ENCODE measurements at regions not wholly inside any gene's neighbourhood (a gene's known extent, or its start where the extent isn't known, plus 50 kb on each side); places are given as distances from the start of the nearest gene placed in this dataset.
"Not testable (repeated sequence)": the region's sequence is repeated elsewhere in the genome, so short reads cannot be mapped to it uniquely, and the experiment has no call there.

DNA sequence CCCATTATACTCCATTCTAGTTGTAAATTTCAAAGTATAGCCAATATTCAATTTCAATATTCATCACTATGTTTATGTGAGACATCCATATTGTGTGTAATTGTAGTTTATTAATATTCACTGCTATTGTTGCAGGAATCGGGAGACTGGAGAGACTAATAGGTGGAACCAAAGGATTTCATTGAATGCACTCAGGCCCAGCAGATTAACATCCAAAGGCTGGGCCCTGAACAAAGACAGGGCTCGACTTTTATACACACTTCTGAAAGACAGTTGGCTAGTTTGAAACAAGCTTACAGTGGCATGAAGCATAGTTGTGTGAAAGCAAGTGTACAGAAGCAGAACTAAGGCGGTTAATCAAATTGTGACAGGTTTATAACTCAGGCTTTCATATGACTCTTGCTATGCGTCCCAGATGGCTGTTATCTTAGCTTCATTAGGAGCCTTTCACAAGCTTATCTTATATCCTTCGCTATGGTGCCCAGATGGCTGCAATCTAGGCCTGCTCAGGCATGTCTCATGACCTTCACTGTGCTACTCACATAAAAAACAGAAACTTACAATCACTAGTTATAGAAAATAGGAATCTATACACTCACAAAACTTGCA lies 1038.8 kb upstream of the EPHA6 start:
- whole genome bisulfite sequencing, result 59% methylated on average over 5 of the region's 5 CpGs
- ATAC-seq (no peak), DNase-seq (no peak)
- Histone ChIP-seq H3K4me1 (ENCODE audit: control insufficient read depth, insufficient read depth, low read length) (no peaks in the 10 kb centered on the region), H3K9me3 (ENCODE audit: control insufficient read depth, low read length) (no peaks in the 10 kb centered on the region), H3K27me3 (ENCODE audit: control insufficient read depth, insufficient read depth) (no peaks in the 10 kb centered on the region), H3K27ac (ENCODE audit: low read length) (no peak overlapping the region), H3K4me3 (ENCODE audit: low read length) (no peak overlapping the region)
- intact Hi-C loops (cut with DNase I), result no loop called here

DNA sequence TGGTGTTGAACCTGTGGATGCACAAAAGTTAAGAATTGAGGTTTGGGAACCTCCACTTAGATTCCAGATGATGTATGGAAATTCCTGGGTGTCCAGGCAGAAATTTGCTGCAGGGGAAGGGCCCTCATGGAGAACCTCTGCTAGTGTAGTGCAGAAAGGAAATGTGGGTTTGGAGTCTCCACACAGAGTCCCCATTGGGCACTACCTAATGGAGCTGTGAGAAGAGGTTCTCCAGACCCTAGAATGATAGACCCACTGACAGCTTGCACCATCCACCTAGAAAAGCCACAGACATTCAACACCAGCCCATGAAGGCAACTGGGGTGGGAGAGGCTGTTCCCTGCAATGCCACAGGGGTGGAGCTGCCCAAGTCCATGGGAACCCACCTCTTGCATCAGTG lies 1032.8 kb upstream of the EPHA6 start:
- DNase-seq, result no peak

DNA sequence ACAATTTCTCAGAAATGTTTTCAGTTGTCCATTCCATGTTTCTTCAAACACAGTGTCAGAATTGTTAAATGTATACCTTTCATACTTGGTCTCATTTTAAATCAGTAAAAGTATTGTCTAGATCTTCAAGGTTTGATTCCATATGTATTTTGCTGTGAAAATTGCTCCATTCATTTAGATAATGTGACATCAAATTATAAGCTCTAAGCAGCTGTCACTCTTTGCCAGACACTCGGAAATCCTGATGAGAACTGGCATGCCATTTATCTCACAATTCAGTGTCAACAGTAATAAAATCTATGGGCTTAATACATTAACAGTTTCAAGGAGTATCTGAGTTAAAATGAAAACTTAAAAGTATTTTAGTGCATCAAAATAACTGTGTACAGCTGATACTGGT lies 1025.3 kb upstream of the EPHA6 start:
- no peaks in the 10 kb centered on the region for H3K27me3 ChIP-seq (ENCODE audit: control insufficient read depth, insufficient read depth)
- ATAC-seq (no peak), DNase-seq (no peak)
- no peak overlapping the region for H3K4me3 ChIP-seq (ENCODE audit: low read length)
- H3K9me3 ChIP-seq (ENCODE audit: control insufficient read depth, low read length), result no peaks in the 10 kb centered on the region
- no peaks in the 10 kb centered on the region for H3K4me1 ChIP-seq (ENCODE audit: control insufficient read depth, insufficient read depth, low read length)
- WGBS, result 66% methylated on average over 1 of the region's 1 CpG
- intact Hi-C loops (cut with DNase I), result no loop called here
- no peak overlapping the region for H3K27ac ChIP-seq (ENCODE audit: low read length)

More for the DNA sequence above, 1032.8 kb upstream of the EPHA6 start:
- no peaks in the 10 kb centered on the region for H3K27me3 ChIP-seq (ENCODE audit: control insufficient read depth, insufficient read depth)
- H3K4me1 ChIP-seq (ENCODE audit: control insufficient read depth, insufficient read depth, low read length), result no peaks in the 10 kb centered on the region
- no peak overlapping the region for H3K27ac ChIP-seq (ENCODE audit: low read length)
- ATAC-seq, result no peak
- H3K4me3 ChIP-seq (ENCODE audit: low read length), result no peak overlapping the region
- intact Hi-C loops (cut with DNase I), result no loop called here
- no peaks in the 10 kb centered on the region for H3K9me3 ChIP-seq (ENCODE audit: control insufficient read depth, low read length)

DNA sequence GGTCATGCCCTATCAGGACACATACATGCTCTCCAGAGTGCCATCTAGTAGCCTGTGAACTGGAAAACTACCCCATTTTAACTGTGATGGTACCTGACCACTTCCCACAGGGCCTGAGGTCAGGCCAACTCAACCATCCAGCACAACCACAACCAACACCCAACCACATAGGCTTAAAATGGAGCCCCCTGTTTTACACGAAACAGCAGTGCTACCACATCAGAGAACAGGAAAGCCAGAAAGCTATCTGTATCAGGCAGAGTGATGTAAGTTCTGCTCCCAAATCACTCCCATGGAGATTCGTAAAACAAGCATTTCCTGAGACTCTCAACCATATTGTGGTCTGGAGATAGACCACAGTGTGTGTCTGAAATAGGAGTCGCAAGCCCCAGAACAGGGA lies 1017.3 kb upstream of the EPHA6 start:
- 80% methylated on average over 3 of the region's 3 CpGs for WGBS
- no peaks in the 10 kb centered on the region for H3K27me3 ChIP-seq (ENCODE audit: control insufficient read depth, insufficient read depth)
- ATAC-seq, result no peak
- intact Hi-C loops (cut with DNase I), result no loop called here
- DNase-seq, result no peak
- no peak overlapping the region for H3K27ac ChIP-seq (ENCODE audit: low read length)
- no peak overlapping the region for H3K4me3 ChIP-seq (ENCODE audit: low read length)
- no peaks in the 10 kb centered on the region for H3K4me1 ChIP-seq (ENCODE audit: control insufficient read depth, insufficient read depth, low read length)
- H3K9me3 ChIP-seq (ENCODE audit: control insufficient read depth, low read length), result no peaks in the 10 kb centered on the region

DNA sequence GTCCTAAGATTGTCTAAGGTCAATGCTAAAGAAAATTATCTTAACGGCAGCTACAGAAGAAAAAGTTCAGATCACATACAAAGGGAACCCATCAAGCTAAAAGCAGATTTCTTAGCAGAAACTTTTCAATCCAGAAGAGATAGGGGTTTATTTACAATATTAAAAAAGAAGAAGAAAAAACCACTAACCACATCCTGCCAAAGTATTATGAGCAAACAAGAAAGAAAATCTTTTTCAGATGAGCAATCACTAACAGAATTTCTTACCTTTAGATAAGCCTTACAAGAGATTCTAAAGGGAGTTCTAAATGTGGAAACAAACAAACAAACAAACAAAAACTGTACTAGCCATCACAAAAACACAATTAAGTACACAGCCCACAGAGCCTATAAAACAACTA lies 1015.8 kb upstream of the EPHA6 start:
- H3K4me3 ChIP-seq (ENCODE audit: low read length), result no peak overlapping the region
- DNase-seq (no peak), ATAC-seq (no peak)
- intact Hi-C loops (cut with DNase I), result no loop called here
- H3K4me1 ChIP-seq (ENCODE audit: control insufficient read depth, insufficient read depth, low read length), result no peaks in the 10 kb centered on the region
- WGBS, result 86% methylated on average over 1 of the region's 1 CpG
- H3K27me3 ChIP-seq (ENCODE audit: control insufficient read depth, insufficient read depth), result no peaks in the 10 kb centered on the region
- no peak overlapping the region for H3K27ac ChIP-seq (ENCODE audit: low read length)
- H3K9me3 ChIP-seq (ENCODE audit: control insufficient read depth, low read length), result no peaks in the 10 kb centered on the region

DNA sequence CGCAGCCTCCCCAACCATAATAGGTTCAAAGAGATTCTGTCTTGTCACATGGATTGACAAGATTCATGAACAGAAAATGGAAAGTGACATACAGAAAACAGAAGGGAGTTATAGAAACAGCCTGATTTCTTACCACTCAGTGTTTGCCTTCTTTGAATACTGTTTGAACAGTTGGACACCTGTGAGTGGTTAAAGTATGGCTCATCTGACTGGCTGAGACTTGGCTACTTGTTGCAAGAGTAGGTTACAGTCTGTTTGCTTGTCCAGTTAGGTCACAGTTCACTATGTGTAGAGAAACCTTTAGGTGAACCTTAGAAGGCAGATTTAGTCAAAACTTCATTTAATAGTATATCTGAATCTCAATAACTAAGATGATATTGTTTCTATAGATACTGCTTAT lies 1003.9 kb upstream of the EPHA6 start:
- no peaks in the 10 kb centered on the region for H3K9me3 ChIP-seq (ENCODE audit: control insufficient read depth, low read length)

DNA sequence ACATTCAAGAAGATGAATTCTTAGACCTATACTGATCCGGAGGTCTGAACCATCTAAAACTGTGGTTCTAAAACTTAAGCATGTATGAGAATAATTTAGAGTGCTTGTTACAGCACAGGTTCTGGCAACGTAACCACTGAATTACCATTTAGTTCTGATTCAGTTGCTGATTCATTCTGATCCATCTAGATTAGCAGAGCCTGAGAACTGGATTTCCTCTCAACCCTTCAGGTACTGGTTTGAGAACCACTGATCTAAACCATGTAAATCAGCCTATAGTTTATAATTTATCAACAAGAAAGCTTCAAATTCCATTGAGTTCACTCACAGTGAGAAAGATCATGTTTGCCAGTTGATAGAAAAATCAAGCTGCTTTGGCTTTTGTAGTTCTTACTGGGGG lies 1001.1 kb upstream of the EPHA6 start:
- 79% methylated on average over 2 of the region's 2 CpGs for WGBS
- DNase-seq, result no peak
- H3K27ac ChIP-seq (ENCODE audit: low read length), result no peak overlapping the region
- H3K4me1 ChIP-seq (ENCODE audit: control insufficient read depth, insufficient read depth, low read length), result peaks cover 1% of the 10 kb centered on the region
- no peaks in the 10 kb centered on the region for H3K9me3 ChIP-seq (ENCODE audit: control insufficient read depth, low read length)
- no peak overlapping the region for H3K4me3 ChIP-seq (ENCODE audit: low read length)
- no peak for ATAC-seq
- no peaks in the 10 kb centered on the region for H3K27me3 ChIP-seq (ENCODE audit: control insufficient read depth, insufficient read depth)
- intact Hi-C loops (cut with DNase I), result no loop called here

More for the DNA sequence above, 1003.9 kb upstream of the EPHA6 start:
- intact Hi-C loops (cut with DNase I), result no loop called here
- H3K27ac ChIP-seq (ENCODE audit: low read length), result no peak overlapping the region
- H3K4me1 ChIP-seq (ENCODE audit: control insufficient read depth, insufficient read depth, low read length), result no peaks in the 10 kb centered on the region
- WGBS, result 100% methylated on average over 1 of the region's 1 CpG
- ATAC-seq (no peak), DNase-seq (no peak)
- H3K4me3 ChIP-seq (ENCODE audit: low read length), result no peak overlapping the region
- no peaks in the 10 kb centered on the region for H3K27me3 ChIP-seq (ENCODE audit: control insufficient read depth, insufficient read depth)

DNA sequence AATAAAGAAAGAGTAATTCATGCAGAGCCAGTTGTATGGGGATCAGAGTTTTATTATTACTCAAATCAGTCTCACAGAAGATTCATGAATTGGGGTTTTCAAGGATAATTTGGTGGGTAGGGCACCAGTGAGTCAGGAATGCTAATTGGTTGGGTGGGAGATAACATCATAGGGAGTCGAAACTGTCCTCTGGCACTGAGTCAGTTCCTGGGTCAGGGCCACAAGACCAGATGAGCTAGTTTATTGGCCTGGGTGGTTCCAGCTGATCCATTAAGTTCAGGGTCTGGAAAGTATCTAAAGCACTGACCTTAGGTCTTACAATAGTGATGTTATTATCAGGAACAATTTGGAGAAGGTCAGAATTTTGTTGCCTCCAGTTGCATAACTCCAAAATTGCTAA lies 998.6 kb upstream of the EPHA6 start:
- DNase-seq, result peak in 1 of 3 donors; percentile 12
- no peaks in the 10 kb centered on the region for H3K9me3 ChIP-seq (ENCODE audit: control insufficient read depth, low read length)
- H3K4me1 ChIP-seq (ENCODE audit: control insufficient read depth, insufficient read depth, low read length), result peaks cover 1% of the 10 kb centered on the region
- no peaks in the 10 kb centered on the region for H3K27me3 ChIP-seq (ENCODE audit: control insufficient read depth, insufficient read depth)
- intact Hi-C loops (cut with DNase I), result no loop called here
- 43% methylated on average over 1 of the region's 1 CpG for WGBS
- no peak for ATAC-seq
- no peak overlapping the region for H3K27ac ChIP-seq (ENCODE audit: low read length)
- no peak overlapping the region for H3K4me3 ChIP-seq (ENCODE audit: low read length)

DNA sequence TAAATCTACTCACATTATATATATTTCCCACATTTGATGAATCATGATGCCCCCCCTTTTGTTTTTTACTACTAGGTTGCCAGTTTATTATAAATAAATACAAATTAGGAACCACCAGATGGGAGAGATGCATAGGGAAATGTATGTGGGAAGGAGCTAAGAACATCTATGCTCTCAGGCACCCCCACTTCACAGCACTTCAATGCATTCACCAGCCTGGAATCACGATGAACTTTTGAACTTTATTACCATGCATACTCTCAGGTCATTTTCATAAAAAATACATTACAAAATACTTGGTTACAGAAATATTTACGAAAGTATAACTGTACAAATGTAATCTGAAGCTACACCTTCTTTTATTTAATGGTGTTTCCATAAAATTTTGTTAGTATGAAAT lies 988.0 kb upstream of the EPHA6 start:
- 69% methylated on average over 2 of the region's 2 CpGs for WGBS
- no peaks in the 10 kb centered on the region for H3K9me3 ChIP-seq (ENCODE audit: control insufficient read depth, low read length)
- intact Hi-C loops (cut with DNase I), result no loop called here
- H3K27me3 ChIP-seq (ENCODE audit: control insufficient read depth, insufficient read depth), result no peaks in the 10 kb centered on the region
- ATAC-seq (no peak), DNase-seq (no peak)
- H3K4me1 ChIP-seq (ENCODE audit: control insufficient read depth, insufficient read depth, low read length), result no peaks in the 10 kb centered on the region
- no peak overlapping the region for H3K27ac ChIP-seq (ENCODE audit: low read length)
- H3K4me3 ChIP-seq (ENCODE audit: low read length), result no peak overlapping the region

DNA sequence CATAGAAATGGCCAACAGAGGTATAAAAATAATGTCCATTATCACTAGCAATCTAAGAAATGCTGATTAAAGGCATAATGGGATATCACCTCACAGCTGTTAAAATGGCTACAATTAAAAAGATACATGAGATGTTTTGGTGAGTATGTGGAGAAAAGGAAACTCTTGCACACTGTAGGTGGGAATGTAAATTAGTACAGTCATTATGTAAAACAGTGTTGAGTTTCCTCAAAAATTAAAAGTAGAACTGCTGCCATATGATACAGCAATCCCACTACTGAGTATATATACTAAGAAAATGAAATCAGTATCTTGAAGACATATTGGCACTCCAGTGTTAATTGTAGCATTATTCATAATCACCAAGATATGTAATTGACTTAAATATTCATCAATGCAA lies 982.2 kb upstream of the EPHA6 start:
- Histone ChIP-seq H3K27ac (ENCODE audit: low read length) (no peak overlapping the region), H3K4me1 (ENCODE audit: control insufficient read depth, insufficient read depth, low read length) (no peaks in the 10 kb centered on the region), H3K4me3 (ENCODE audit: low read length) (no peak overlapping the region), H3K9me3 (ENCODE audit: control insufficient read depth, low read length) (no peaks in the 10 kb centered on the region), H3K27me3 (ENCODE audit: control insufficient read depth, insufficient read depth) (no peaks in the 10 kb centered on the region)
- DNase-seq (no peak), ATAC-seq (no peak)
- intact Hi-C loops (cut with DNase I), result no loop called here

DNA sequence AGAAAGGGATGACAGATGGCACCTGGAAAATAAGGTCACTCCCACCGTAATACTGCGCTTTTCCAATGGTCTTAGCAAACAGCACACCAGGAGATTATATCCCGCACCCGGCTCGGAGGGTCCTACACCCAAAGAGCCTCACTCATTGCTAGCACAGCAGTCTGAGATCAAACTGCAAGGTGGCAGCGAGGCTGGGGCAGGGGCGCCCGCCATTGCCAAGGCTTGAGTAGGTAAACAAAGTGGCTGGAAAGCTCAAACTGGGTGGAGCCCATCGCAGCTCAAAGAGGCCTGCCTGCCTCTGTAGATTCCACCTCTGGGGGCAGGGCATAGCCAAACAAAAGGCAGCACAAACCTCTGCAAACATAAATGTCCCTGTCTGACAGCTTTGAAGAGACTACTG lies 953.8 kb upstream of the EPHA6 start:
- 94% methylated on average over 9 of the region's 9 CpGs for WGBS
- H3K27ac ChIP-seq (ENCODE audit: low read length); intact Hi-C loops (cut with DNase I); H3K9me3 ChIP-seq (ENCODE audit: control insufficient read depth, low read length); H3K4me3 ChIP-seq (ENCODE audit: low read length); H3K4me1 ChIP-seq (ENCODE audit: control insufficient read depth, insufficient read depth, low read length); H3K27me3 ChIP-seq (ENCODE audit: control insufficient read depth, insufficient read depth); ATAC-seq: not testable (repeated sequence)
- DNase-seq, result peak in 1 of 3 donors; percentile 25

DNA sequence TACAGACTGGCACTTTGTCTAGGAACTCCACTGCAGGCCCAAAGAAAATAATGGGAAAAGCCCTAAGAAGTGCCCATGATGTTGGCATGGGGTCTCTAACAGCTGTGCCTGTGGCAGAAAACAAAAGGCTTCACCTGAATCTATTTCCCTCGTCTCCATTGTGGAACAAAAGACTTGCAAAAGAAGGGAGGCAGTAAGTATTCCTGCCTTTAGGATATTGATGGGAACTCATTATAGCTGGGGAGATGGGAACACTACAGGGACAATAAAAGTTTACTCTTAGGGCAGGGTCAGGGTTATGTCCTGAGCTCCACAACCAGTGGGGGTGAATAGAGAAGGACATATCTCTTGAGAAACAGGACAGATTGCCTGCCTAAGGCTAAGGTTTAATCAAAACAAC lies 930.6 kb upstream of the EPHA6 start:
- Histone ChIP-seq H3K9me3 (ENCODE audit: control insufficient read depth, low read length) (no peaks in the 10 kb centered on the region), H3K27me3 (ENCODE audit: control insufficient read depth, insufficient read depth) (no peaks in the 10 kb centered on the region), H3K4me3 (ENCODE audit: low read length) (no peak overlapping the region), H3K27ac (ENCODE audit: low read length) (no peak overlapping the region), H3K4me1 (ENCODE audit: control insufficient read depth, insufficient read depth, low read length) (no peaks in the 10 kb centered on the region)
- intact Hi-C loops (cut with DNase I), result no loop called here
- WGBS, result 69% methylated on average over 1 of the region's 1 CpG
- DNase-seq (no peak), ATAC-seq (no peak)
